PC-3 (cell line): ENCODE measurements at regions not wholly inside any gene's neighbourhood (a gene's known extent, or its start where the extent isn't known, plus 50 kb on each side); places are given as distances from the start of the nearest gene placed in this dataset.

Source experiments
- ATAC-seq: fragments of 200-7000 bp; cut with Tn5 transposase; 2 replicates; pipeline ENCODE4 v1.9.1; 2020; ENCODE audit warnings: mild to moderate bottlenecking, moderate library complexity
- BruUV-seq: library from RNA; stranded (reverse); fragments of 400-500 nt; replicated peaks from 2 replicates; lab custom pipeline; 2021; lab: Mats Ljungman, UMichigan
- CTCF ChIA-PET: fragments of 300-600 bp; sonication (Branson Sonifier 250); formaldehyde crosslinking; loops from one replicate; lab custom pipeline; 2022; ENCODE audit warnings: antibody characterized with exemption; lab: Charles Lee
- POLR2A ChIA-PET: fragments of 300-600 bp; sonication (Branson Sonifier 250); formaldehyde crosslinking; loops from one replicate; lab custom pipeline; 2022; ENCODE audit warnings: antibody characterized with exemption; ENCODE audit not compliant: unreplicated experiment; lab: Charles Lee
- DNase-seq: peaks from one replicate; pipeline ENCODE4 v3.0.0-alpha.2; 2015
- H2AFZ ChIP-seq: fragments of 300-600 bp; sonication (generic); 2 replicates; pipeline ENCODE4 v1.6.0; 2016; ENCODE audit warnings: antibody characterized with exemption, low read length
- H3F3A ChIP-seq: fragments of 300-600 bp; sonication (generic); one replicate; pipeline ENCODE4 v1.6.0; 2017; ENCODE audit warnings: antibody characterized with exemption, low read length, control low read depth, mild to moderate bottlenecking; ENCODE audit not compliant: unreplicated experiment
- H3K27ac ChIP-seq: fragments of 300-600 bp; sonication (generic); 2 replicates; pipeline ENCODE4 v1.5.1; 2016; ENCODE audit warnings: mild to moderate bottlenecking, low read length
- H3K27me3 ChIP-seq: fragments of 300-600 bp; sonication (generic); 2 replicates; pipeline ENCODE4 v1.6.1; 2016; ENCODE audit warnings: low read length, mixed read lengths
- H3K36me3 ChIP-seq: fragments of 300-600 bp; sonication (generic); 2 replicates; pipeline ENCODE4 v1.6.1; 2016; ENCODE audit warnings: low read depth, mixed run types, low read length, mixed read lengths
- H3K4me1 ChIP-seq: fragments of 300-600 bp; sonication (generic); 2 replicates; pipeline ENCODE4 v1.5.1; 2016; ENCODE audit warnings: low read length; ENCODE audit not compliant: insufficient read depth
- H3K4me2 ChIP-seq: fragments of 300-600 bp; sonication (generic); 2 replicates; pipeline ENCODE4 v1.6.0; 2016; ENCODE audit warnings: low read length
- H3K4me3 ChIP-seq: fragments of 300-600 bp; sonication (generic); 2 replicates; pipeline ENCODE4 v1.5.1; 2016; ENCODE audit warnings: mild to moderate bottlenecking, low read length, mixed read lengths
- H3K79me2 ChIP-seq: fragments of 300-600 bp; sonication (generic); 2 replicates; pipeline ENCODE4 v1.6.1; 2017; ENCODE audit warnings: low read length, mixed read lengths
- H3K9ac ChIP-seq: fragments of 300-600 bp; sonication (generic); 2 replicates; pipeline ENCODE4 v1.6.0; 2016; ENCODE audit warnings: mild to moderate bottlenecking, low read length
- H3K9me2 ChIP-seq: fragments of 300-600 bp; sonication (generic); replicated peaks from 2 replicates; pipeline ENCODE4 v1.6.1; 2016; ENCODE audit warnings: mixed run types, low read length, mixed read lengths
- H3K9me3 ChIP-seq: fragments of 300-600 bp; sonication (generic); 2 replicates; pipeline ENCODE4 v1.6.1; 2016; ENCODE audit warnings: low read length, mixed read lengths
- H4K20me1 ChIP-seq: fragments of 300-600 bp; sonication (generic); 2 replicates; pipeline ENCODE4 v1.6.1; 2016; ENCODE audit warnings: low read length, mixed read lengths
- EZH2 ChIP-seq: fragments of 300-600 bp; sonication (generic); IDR thresholded peaks from one replicate; pipeline ENCODE4 v1.6.1; 2017; ENCODE audit warnings: antibody characterized with exemption, mild to moderate bottlenecking, low read length; ENCODE audit not compliant: unreplicated experiment
- EZH2phosphoT487 ChIP-seq: fragments of 300-600 bp; sonication (generic); IDR thresholded peaks from 2 replicates; pipeline ENCODE4 v1.6.1; 2018; ENCODE audit warnings: mild to moderate bottlenecking, antibody characterized with exemption, low read length, borderline replicate concordance
- intact Hi-C: fragments of 100-400 bp; cut with micrococcal nuclease; formaldehyde crosslinking; loops from 2 replicates; pipeline ENCODE4 v1.9.0; 2023
- TF ChIP-seq, protein P1 (sequence below): fragments of 300-600 bp; sonication (generic); conservative IDR thresholded peaks from 2 replicates; pipeline ENCODE4 v1.5.1; 2017; ENCODE audit warnings: antibody characterized with exemption, low read depth, mild to moderate bottlenecking, low read length

DNA sequence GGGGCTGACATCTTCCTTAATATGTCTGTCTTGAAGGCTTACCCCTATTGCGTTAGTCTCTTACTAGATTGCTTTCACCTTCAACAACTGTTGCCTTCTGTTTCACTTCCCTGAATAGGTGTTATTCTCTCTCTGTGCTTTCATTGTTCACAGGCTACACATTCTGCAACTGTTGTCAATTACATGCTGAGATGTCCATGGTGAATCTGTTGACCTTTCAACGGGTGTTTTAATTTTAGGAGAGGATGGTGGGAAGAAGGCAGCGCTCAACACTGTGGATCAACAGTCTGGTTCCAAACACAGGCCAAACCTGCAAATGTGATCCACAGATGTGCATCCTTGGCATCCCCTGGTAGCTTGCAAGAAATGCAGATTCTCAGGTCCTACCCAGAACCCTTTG is 101.9 kb downstream of the DACT1 start:
- no peak for ATAC-seq
- no peaks in the 10 kb centered on the region for H4K20me1 ChIP-seq
- CTCF ChIA-PET = no interaction called here
- H2AFZ ChIP-seq = no peak overlapping the region
- no peak for TF ChIP-seq EZH2phosphoT487
- TF ChIP-seq, protein P1, sequence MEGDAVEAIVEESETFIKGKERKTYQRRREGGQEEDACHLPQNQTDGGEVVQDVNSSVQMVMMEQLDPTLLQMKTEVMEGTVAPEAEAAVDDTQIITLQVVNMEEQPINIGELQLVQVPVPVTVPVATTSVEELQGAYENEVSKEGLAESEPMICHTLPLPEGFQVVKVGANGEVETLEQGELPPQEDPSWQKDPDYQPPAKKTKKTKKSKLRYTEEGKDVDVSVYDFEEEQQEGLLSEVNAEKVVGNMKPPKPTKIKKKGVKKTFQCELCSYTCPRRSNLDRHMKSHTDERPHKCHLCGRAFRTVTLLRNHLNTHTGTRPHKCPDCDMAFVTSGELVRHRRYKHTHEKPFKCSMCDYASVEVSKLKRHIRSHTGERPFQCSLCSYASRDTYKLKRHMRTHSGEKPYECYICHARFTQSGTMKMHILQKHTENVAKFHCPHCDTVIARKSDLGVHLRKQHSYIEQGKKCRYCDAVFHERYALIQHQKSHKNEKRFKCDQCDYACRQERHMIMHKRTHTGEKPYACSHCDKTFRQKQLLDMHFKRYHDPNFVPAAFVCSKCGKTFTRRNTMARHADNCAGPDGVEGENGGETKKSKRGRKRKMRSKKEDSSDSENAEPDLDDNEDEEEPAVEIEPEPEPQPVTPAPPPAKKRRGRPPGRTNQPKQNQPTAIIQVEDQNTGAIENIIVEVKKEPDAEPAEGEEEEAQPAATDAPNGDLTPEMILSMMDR = no peak
- no peak for TF ChIP-seq EZH2
- no peak overlapping the region for H3K27ac ChIP-seq
- H3K4me3 ChIP-seq = no peak overlapping the region
- no peak for DNase-seq
- no peaks in the 10 kb centered on the region for H3K27me3 ChIP-seq
- H3K9me2 ChIP-seq = no peaks in the 10 kb centered on the region
- H3K4me2 ChIP-seq = no peak overlapping the region
- no TSS peak for BruUV-seq
- H3K4me1 ChIP-seq = peaks cover 32% of the 10 kb centered on the region
- no peak overlapping the region for H3K9ac ChIP-seq
- no peaks in the 10 kb centered on the region for H3K9me3 ChIP-seq
- intact Hi-C loops = loop anchor here (10.0 kb wide), 2 partner anchors 175 to 635 kb away; no protein-coding TSS in a partner anchor
- peaks cover 5% of the 10 kb centered on the region for H3F3A ChIP-seq
- H3K36me3 ChIP-seq = no peaks in the 10 kb centered on the region
- no peaks in the 10 kb centered on the region for H3K79me2 ChIP-seq
- POLR2A ChIA-PET = no interaction called here

DNA sequence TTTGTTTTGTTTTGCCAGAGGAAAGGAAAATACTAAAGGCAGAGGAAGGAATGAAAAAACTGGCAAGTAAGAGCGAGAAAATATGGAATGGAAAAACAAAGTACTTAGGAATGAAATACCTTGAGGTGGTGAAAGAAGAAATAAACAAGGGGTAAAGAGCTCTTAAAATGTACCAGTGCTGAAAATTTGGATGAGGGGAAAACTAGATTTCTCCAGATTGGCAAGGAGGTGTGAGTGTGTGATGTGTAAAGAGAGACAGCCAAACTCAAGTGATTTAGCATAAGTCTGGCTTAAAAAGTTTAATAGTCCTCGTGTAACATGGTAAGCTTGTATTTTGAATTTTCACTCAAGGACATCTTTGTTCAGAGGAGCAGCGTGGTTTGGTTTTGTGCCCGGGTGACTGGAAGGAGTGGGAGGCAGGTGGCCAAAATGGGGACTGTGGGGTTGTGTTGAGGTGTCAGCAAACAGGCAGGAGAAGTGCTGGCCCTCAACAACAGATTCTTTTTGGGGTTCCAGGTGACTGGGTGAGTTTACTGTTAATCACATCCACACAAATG is 102.7 kb downstream of the DACT1 start:
- TF ChIP-seq, protein P1 = no peak
- TF ChIP-seq EZH2phosphoT487 = no peak
- TF ChIP-seq EZH2 = no peak
- Histone ChIP-seq H2AFZ (no peak overlapping the region), H3K9ac (no peak overlapping the region), H3F3A (peaks cover 5% of the 10 kb centered on the region), H3K4me3 (no peak overlapping the region), H3K79me2 (no peaks in the 10 kb centered on the region), H3K27ac (no peak overlapping the region), H3K27me3 (no peaks in the 10 kb centered on the region), H3K4me2 (no peak overlapping the region), H3K9me2 (no peaks in the 10 kb centered on the region), H3K4me1 (peaks cover 35% of the 10 kb centered on the region), H3K9me3 (no peaks in the 10 kb centered on the region), H3K36me3 (no peaks in the 10 kb centered on the region), H4K20me1 (no peaks in the 10 kb centered on the region)
- ChIA-PET POLR2A (no interaction called here), CTCF (no interaction called here)
- no TSS peak for BruUV-seq
- intact Hi-C loops = loop anchor here (10.0 kb wide), 1 partner anchor 636 kb away; no protein-coding TSS in a partner anchor
- ATAC-seq (no peak), DNase-seq (no peak)

- CTCF ChIA-PET = no interaction called here
- no peaks in the 10 kb centered on the region for H3K27me3 ChIP-seq
- DNase-seq = no peak
- ATAC-seq = no peak
- BruUV-seq = no TSS peak
- H3K9me3 ChIP-seq = no peaks in the 10 kb centered on the region
- peaks cover 19% of the 10 kb centered on the region for H3F3A ChIP-seq
- no peak overlapping the region for H3K4me2 ChIP-seq
- H3K4me1 ChIP-seq = peaks cover 60% of the 10 kb centered on the region
- no peaks in the 10 kb centered on the region for H3K9me2 ChIP-seq
- TF ChIP-seq EZH2phosphoT487 (no peak), EZH2 (no peak)
- TF ChIP-seq, protein P1 = no peak
- H3K4me3 ChIP-seq = no peak overlapping the region
- POLR2A ChIA-PET = no interaction called here
- H3K79me2 ChIP-seq = no peaks in the 10 kb centered on the region
- no peak overlapping the region for H2AFZ ChIP-seq
- no peaks in the 10 kb centered on the region for H3K36me3 ChIP-seq
- no peak overlapping the region for H3K9ac ChIP-seq
- no peak overlapping the region for H3K27ac ChIP-seq
- intact Hi-C loops = loop anchor here (10.0 kb wide), 1 partner anchor 640 kb away; no protein-coding TSS in a partner anchor
- no peaks in the 10 kb centered on the region for H4K20me1 ChIP-seq
Observed at GRCh38 chr14:58744801-58745394, 107.1 kb downstream of the DACT1 start.
